Left lung (tissue), 4 donors: ENCODE measurements at regions not wholly inside any gene's neighbourhood (a gene's known extent, or its start where the extent isn't known, plus 50 kb on each side); places are given as distances from the start of the nearest gene placed in this dataset.
A peak's percentile ranks its signal among the peaks of the same experiment; 100 is the strongest.
"Not testable (repeated sequence)": the region's sequence is repeated elsewhere in the genome, so short reads cannot be mapped to it uniquely, and the experiment has no call there.

Experiments used
- ATAC-seq: fragments of 200-7000 bp; cut with Tn5 transposase; one replicate; pipeline ENCODE4 v1.9.1; 2020; ENCODE audit warnings: moderate library complexity
- DNase-seq, 4 donors: peaks; one replicate each; pipeline ENCODE4 v3.0.0-alpha.2; 2013 to 2020
- H3K27ac ChIP-seq, 2 donors: fragments of 200-600 bp; sonication (generic) in 1 of 2; one replicate each; pipeline versions ENCODE4 v1.5.0 to v1.8.0; 2020 to 2021
- H3K27me3 ChIP-seq, 2 donors: fragments of 200-600 bp; sonication (generic) in 1 of 2; one replicate each; pipeline versions ENCODE4 v1.5.0 to v1.8.0; 2020 to 2021
- H3K36me3 ChIP-seq, 2 donors: fragments of 200-600 bp; sonication (generic) in 1 of 2; one replicate each; pipeline versions ENCODE4 v1.5.0 to v1.8.0; 2020 to 2021
- H3K4me1 ChIP-seq, 2 donors: fragments of 200-600 bp; one replicate each; pipeline ENCODE4 v1.8.0; 2021
- H3K4me3 ChIP-seq, 2 donors: fragments of 200-600 bp; sonication (generic) in 1 of 2; one replicate each; pipeline versions ENCODE4 v1.5.0 to v1.8.0; 2020 to 2021; ENCODE audit warnings: mild to moderate bottlenecking in 1 of 2
- H3K9me3 ChIP-seq, 2 donors: fragments of 200-600 bp; sonication (generic) in 1 of 2; one replicate each; pipeline versions ENCODE4 v1.5.0 to v1.8.0; 2020 to 2021
- intact Hi-C, 2 donors: fragments of 100-400 bp; cut with DNase I; formaldehyde crosslinking; loops; one replicate each; pipeline versions ENCODE4 v1.11.2 to v1.14.2; 2022
- TF ChIP-seq, protein P1 (sequence below), 2 donors: fragments of 200-600 bp; sonication (generic) in 1 of 2; IDR thresholded peaks; one replicate each; pipeline versions ENCODE4 v1.5.0 to v1.8.0; 2021; ENCODE audit warnings: antibody characterized with exemption in 2 of 2
- donor health status: DM: no; HTN: yes; CAD: no.
- donor health status: DM: no; HTN: no; CAD: no.

DNA sequence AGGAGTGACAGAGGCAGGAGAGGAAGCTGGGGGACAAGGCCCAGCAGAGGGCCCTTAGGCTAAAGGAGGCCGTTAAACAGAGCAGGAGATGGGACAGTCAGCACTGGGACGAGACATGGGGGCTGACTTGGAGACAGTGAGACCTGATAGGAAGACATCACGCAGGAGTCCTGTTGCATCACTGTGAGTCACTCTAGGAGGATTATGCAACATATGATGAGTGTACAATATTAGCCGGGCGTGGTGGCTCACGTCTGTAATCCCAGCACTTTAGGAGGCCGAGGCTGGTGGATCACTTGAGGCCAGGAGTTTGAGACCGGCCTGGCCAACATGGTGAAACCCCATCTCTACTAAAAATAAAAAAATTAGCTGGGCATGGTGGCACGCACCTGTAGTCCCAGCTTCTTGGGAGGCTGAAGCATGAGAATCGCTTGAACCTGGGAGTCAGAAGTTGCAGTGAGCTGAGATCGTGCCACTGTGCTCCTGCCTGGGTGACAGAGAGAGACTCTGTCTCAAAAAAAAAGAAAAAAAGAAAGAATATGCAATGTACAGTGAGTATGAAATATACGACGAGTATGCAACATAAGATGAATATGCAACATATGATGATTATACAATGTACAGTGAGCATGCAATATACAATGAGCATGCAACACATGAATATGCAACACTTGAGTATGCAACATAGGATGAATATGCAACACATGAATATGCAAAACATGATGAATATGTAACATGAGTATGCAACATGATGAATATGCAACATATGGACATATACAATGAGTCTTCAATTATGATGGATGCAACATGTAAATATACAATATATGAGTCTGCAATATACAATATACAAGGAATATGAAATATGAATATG is 83.3 kb upstream of the ID2 start:
- H3K27me3 ChIP-seq: no peaks in the 10 kb centered on the region
- peak; percentile 78 for ATAC-seq
- TF ChIP-seq, protein P1, sequence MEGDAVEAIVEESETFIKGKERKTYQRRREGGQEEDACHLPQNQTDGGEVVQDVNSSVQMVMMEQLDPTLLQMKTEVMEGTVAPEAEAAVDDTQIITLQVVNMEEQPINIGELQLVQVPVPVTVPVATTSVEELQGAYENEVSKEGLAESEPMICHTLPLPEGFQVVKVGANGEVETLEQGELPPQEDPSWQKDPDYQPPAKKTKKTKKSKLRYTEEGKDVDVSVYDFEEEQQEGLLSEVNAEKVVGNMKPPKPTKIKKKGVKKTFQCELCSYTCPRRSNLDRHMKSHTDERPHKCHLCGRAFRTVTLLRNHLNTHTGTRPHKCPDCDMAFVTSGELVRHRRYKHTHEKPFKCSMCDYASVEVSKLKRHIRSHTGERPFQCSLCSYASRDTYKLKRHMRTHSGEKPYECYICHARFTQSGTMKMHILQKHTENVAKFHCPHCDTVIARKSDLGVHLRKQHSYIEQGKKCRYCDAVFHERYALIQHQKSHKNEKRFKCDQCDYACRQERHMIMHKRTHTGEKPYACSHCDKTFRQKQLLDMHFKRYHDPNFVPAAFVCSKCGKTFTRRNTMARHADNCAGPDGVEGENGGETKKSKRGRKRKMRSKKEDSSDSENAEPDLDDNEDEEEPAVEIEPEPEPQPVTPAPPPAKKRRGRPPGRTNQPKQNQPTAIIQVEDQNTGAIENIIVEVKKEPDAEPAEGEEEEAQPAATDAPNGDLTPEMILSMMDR (IDR thresholded peaks at IDR 0.05): no peak
- intact Hi-C loops: no loop called here
- peaks cover 0 to 18% of the 10 kb centered on the region in 2 donors for H3K4me1 ChIP-seq
- no peak overlapping the region for H3K4me3 ChIP-seq
- no peaks in the 10 kb centered on the region for H3K9me3 ChIP-seq
- peak in 1 of 4 donors; percentile 57 for DNase-seq
- H3K36me3 ChIP-seq: no peaks in the 10 kb centered on the region
- peak overlapping the region in 1 of 2 donors; percentile 69 for H3K27ac ChIP-seq

DNA sequence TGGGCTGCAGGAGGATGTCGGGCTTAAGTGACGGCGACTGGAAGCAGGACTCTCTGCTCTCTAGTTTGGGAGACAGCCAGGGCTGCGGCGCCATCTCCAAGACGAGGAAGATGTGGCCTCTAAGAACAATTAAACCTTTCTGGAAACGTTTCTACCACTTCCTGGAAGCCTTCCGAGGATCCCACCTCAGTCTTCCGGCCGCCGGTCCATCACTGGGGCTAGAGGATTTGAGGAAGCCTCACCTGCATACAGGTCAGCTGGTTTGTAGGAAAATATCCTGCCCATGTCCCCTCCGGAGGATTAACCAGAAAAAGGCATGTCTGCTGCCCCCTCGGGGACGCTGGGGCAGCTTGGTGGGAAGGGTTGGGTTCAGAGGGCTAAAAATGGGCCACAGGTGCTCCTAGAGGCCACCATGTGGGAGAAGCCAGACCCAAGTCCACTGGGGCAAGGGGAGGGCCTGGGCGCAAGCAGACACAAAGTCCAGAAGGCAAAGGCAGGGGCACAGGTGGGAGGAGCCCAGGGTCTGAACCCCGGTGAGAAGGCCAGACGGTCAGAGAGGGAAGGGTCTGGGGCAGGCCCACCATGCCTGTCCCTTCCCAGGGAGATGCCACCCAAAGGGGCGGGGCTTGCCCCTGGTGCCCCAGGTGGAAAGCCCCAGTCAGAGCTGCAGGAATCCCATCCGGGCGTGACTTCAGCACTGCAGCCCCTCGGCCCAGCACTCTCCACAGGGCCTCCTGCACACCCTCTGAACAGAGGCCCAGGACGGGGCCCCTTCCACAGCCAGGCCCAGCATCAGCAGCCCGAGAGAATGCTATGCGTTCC is 82.2 kb upstream of the ID2 start:
- Histone ChIP-seq H3K4me1 (peaks cover 0 to 18% of the 10 kb centered on the region in 2 donors), H3K9me3 (no peaks in the 10 kb centered on the region), H3K27ac (no peak overlapping the region), H3K4me3 (no peak overlapping the region), H3K36me3 (no peaks in the 10 kb centered on the region), H3K27me3 (no peaks in the 10 kb centered on the region)
- intact Hi-C loops: no loop called here
- TF ChIP-seq, protein P1 (IDR thresholded peaks at IDR 0.05): no peak
- DNase-seq (no peak), ATAC-seq (no peak)

DNA sequence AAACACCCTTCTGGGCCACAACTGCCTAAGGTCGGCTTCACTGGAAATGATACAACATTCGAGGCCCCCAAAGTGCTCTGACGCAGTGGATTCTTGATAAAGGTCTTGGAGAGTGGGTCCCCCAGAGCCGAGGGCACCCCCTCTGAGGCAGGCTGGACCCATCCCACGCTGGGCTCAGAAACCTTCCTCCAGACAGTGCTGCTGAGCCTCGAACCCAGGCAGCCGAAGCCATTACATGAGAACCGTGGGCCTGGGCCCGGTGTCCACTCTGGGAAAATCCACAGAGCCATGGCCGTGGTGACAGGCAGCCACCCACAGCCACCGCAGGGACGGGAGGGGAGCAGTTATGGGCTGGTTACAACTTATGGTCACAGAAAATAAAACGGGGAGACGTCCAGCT is 81.4 kb upstream of the ID2 start:
- DNase-seq (no peak), ATAC-seq (no peak)
- H3K4me3 ChIP-seq: no peak overlapping the region
- no peaks in the 10 kb centered on the region for H3K9me3 ChIP-seq
- H3K4me1 ChIP-seq: peaks cover 0 to 18% of the 10 kb centered on the region in 2 donors
- H3K27me3 ChIP-seq: no peaks in the 10 kb centered on the region
- no peaks in the 10 kb centered on the region for H3K36me3 ChIP-seq
- H3K27ac ChIP-seq: no peak overlapping the region
- intact Hi-C loops: no loop called here
- TF ChIP-seq, protein P1 (IDR thresholded peaks at IDR 0.05): no peak

DNA sequence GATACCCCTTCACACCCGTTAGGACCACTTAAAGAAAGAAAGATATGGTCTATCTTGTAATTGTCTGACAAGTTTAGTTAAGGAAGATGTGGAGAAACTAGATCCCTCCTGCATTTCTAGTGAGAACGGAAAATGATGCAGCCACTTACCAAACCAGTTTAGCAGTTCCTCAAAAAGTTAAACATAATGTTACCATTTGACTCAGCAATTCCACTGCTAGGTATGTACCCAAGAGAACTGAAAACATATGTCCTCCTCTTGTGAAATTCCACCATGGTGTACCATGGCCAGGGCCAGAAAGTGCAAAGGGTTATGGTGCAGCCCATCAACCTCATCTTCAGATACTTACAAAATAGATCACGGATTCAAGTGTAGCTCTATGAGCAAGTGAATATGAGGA is 79.0 kb upstream of the ID2 start:
- H3K27ac ChIP-seq: peak overlapping the region in 1 of 2 donors; percentile 39
- DNase-seq: peak in 1 of 4 donors; percentile 49
- intact Hi-C loops: no loop called here
- peak; percentile 57 for ATAC-seq
- no peaks in the 10 kb centered on the region for H3K27me3 ChIP-seq
- no peak overlapping the region for H3K4me3 ChIP-seq
- no peaks in the 10 kb centered on the region for H3K36me3 ChIP-seq
- TF ChIP-seq, protein P1 (IDR thresholded peaks at IDR 0.05): no peak
- H3K4me1 ChIP-seq: peaks cover 0 to 15% of the 10 kb centered on the region in 2 donors
- H3K9me3 ChIP-seq: no peaks in the 10 kb centered on the region

DNA sequence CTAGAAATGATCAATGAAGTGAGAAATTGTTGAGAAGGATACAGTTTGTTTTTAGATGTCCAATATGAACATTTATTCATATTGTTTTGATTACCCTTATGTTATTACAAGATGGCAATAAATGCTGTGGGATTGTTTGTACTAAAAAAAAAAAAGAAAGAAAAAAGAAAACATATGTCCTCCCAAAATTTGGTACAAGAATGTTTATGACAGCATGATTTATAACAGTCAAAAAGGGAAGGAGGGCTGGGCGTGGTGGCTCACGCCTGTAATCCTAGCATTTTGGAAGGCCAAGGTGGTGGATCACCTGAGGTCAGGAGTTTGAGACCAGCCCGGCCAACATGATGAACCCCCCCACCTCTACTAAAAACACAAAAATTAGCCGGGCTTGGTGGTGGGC is 78.5 kb upstream of the ID2 start:
- Histone ChIP-seq H3K4me1 (peaks cover 0 to 10% of the 10 kb centered on the region in 2 donors), H3K27ac (peak overlapping the region in 1 of 2 donors; percentile 39)
- H3K4me3 ChIP-seq, H3K36me3 ChIP-seq, H3K27me3 ChIP-seq, DNase-seq, ATAC-seq, intact Hi-C loops, H3K9me3 ChIP-seq: not testable (repeated sequence)
